GM10266 (cell line): ENCODE measurements at regions not wholly inside any gene's neighbourhood (a gene's known extent, or its start where the extent isn't known, plus 50 kb on each side); places are given as distances from the start of the nearest gene placed in this dataset.

ENCODE experiments used
- DNase-seq: peaks from one replicate; pipeline ENCODE4 v3.0.0; 2012; ENCODE audit errors: extremely low spot score
- TF ChIP-seq, protein P1 (sequence below): IDR thresholded peaks from 2 replicates; pipeline ENCODE4 v1.5.1; 2012; ENCODE audit warnings: mild to moderate bottlenecking, low read depth; ENCODE audit not compliant: control insufficient read depth, insufficient read depth; ENCODE audit errors: missing control alignments

DNA sequence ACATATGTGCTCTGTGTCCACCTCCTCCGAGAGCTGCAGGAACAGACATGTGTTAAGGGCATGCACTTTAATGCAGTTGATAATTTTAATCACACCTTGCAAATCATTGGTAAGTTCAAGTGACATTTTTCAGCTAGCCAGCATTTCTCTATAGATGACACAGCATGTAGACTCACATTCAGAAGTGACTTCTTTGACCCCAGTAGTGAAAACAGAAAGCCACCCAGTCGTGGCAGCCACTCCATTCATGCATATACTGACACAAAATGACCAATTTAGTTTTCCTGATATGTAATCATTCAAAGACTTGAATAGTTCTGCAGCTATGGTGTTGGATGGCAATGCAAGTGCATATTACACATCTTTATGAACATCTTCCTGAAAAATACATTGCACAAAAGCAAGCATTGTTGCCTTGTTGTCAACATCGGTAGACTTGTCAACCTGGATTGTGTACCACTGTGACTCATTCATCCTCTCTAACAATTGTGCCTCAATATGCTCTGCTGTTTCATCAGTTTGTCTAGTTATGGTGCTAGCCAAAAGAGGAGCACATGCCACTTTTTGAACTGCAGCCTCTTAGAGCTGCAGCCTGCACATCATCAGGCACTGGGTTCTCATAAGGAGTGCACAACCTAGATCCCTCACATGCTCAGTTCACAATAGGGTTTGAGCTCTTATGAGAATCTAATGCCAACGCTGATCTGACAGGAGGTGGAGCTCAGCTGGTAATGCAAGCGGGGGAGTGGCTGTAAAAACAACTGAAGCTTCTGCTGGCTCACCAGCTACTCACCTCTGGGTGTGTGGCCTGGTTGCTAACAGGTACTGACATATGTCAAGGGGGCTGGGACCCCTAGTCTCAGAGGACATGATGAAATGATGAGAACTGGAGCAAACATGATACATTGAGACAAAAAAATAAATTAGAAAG lies 622.0 kb downstream of the PYDC2 start:
- TF ChIP-seq, protein P1, sequence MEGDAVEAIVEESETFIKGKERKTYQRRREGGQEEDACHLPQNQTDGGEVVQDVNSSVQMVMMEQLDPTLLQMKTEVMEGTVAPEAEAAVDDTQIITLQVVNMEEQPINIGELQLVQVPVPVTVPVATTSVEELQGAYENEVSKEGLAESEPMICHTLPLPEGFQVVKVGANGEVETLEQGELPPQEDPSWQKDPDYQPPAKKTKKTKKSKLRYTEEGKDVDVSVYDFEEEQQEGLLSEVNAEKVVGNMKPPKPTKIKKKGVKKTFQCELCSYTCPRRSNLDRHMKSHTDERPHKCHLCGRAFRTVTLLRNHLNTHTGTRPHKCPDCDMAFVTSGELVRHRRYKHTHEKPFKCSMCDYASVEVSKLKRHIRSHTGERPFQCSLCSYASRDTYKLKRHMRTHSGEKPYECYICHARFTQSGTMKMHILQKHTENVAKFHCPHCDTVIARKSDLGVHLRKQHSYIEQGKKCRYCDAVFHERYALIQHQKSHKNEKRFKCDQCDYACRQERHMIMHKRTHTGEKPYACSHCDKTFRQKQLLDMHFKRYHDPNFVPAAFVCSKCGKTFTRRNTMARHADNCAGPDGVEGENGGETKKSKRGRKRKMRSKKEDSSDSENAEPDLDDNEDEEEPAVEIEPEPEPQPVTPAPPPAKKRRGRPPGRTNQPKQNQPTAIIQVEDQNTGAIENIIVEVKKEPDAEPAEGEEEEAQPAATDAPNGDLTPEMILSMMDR, result no peak
- DNase-seq, result no peak
